HepG2 (cell line): ENCODE measurements at regions not wholly inside any gene's neighbourhood (a gene's known extent, or its start where the extent isn't known, plus 50 kb on each side); places are given as distances from the start of the nearest gene placed in this dataset.

Experiments
- ATAC-seq: fragments of 200-7000 bp; cut with Tn5 transposase; 3 replicates; pipeline ENCODE4 v1.9.1; 2020; ENCODE audit warnings: mild to moderate bottlenecking, moderate library complexity
- BruUV-seq: library from RNA; stranded (reverse); fragments of 400-500 nt; replicated peaks from 2 replicates; lab custom pipeline; 2021; lab: Mats Ljungman, UMichigan
- CTCF ChIA-PET: fragments of 300-600 bp; formaldehyde crosslinking; extraction: SDS; loops from one replicate; lab custom pipeline; 2021; ENCODE audit warnings: low total read pairs, inconsistent platforms, low intra/inter-chr PET ratio; lab: Yijun Ruan, JAX
- POLR2A ChIA-PET: fragments of 350-600 bp; sonication (Branson Sonifier 250); formaldehyde crosslinking; loops from one replicate; lab custom pipeline; 2020; ENCODE audit warnings: antibody characterized with exemption, inconsistent platforms; lab: Yijun Ruan, JAX
- DNase-seq: peaks from one replicate; pipeline ENCODE4 v3.0.0-alpha.2; 2015; ENCODE audit warnings: low spot score
- FAIRE-seq: peaks from 3 replicates; lab custom pipeline; 2011; peaks lifted over from hg19 to GRCh38; lab: Jason Lieb, UNC
- H2AFZ ChIP-seq: one replicate; pipeline ENCODE4 v1.6.1; 2011; ENCODE audit warnings: low read length, inconsistent platforms
- H3K27ac ChIP-seq: fragments of 300-600 bp; 3 replicates; pipeline ENCODE4 v1.8.0; 2011; ENCODE audit warnings: mixed run types, mild to moderate bottlenecking, mixed read lengths, low read length, inconsistent platforms; ENCODE audit not compliant: insufficient read depth; ENCODE audit errors: extremely low read length
- H3K27me3 ChIP-seq, 2 experiments: fragments of 200-600 bp in 1 of 2; 2 replicates in 1 of 2; 3 replicates in 1 of 2; pipeline versions ENCODE4 v1.6.0 to v1.8.0; 2011; ENCODE audit warnings: low read length in 2 of 2, mild to moderate bottlenecking in 2 of 2, moderate library complexity in 2 of 2, inconsistent platforms in 1 of 2; ENCODE audit not compliant: insufficient read depth in 2 of 2, control insufficient read depth in 1 of 2
- H3K36me3 ChIP-seq, 2 experiments: fragments of 200-600 bp in 1 of 2; replicated peaks in 1 of 2; 2 replicates in 1 of 2; 3 replicates in 1 of 2; pipeline versions ENCODE4 v1.5.1 to v1.8.0; 2011; ENCODE audit warnings: low read length in 2 of 2, inconsistent platforms in 1 of 2; ENCODE audit not compliant: insufficient read depth in 2 of 2, control insufficient read depth in 1 of 2
- H3K4me1 ChIP-seq: 2 replicates; pipeline ENCODE4 v1.5.1; 2012; ENCODE audit warnings: low read length, inconsistent platforms; ENCODE audit not compliant: insufficient read depth
- H3K4me2 ChIP-seq: 2 replicates; pipeline ENCODE4 v1.6.0; 2011; ENCODE audit warnings: low read depth, low read length, inconsistent platforms
- H3K4me3 ChIP-seq, 3 experiments: fragments of 200-600 bp in 1 of 3; sonication (generic), shearing (Covaris generic) in 1 of 3; replicated peaks in 1 of 3; 2 replicates each; pipeline ENCODE4 v1.5.1; 2011 to 2016; ENCODE audit warnings: low read length in 3 of 3, inconsistent platforms in 2 of 3, low read depth in 2 of 3, mild to moderate bottlenecking in 2 of 3, control low read depth in 1 of 3, mixed read lengths in 1 of 3; ENCODE audit not compliant: insufficient read depth in 1 of 3
- H3K79me2 ChIP-seq: one replicate; pipeline ENCODE4 v1.6.1; 2011; ENCODE audit warnings: low read length, inconsistent platforms; ENCODE audit not compliant: insufficient read depth
- H3K9ac ChIP-seq: 2 replicates; pipeline ENCODE4 v1.6.0; 2011; ENCODE audit warnings: mild to moderate bottlenecking, low read depth, low read length, inconsistent platforms; ENCODE audit not compliant: insufficient read depth
- H3K9me3 ChIP-seq: 2 replicates; pipeline ENCODE4 v1.5.1; 2012; ENCODE audit warnings: mild to moderate bottlenecking, low read length
- H4K20me1 ChIP-seq: 2 replicates; pipeline ENCODE4 v1.6.0; 2011; ENCODE audit warnings: inconsistent platforms, mild to moderate bottlenecking, low read length, moderate library complexity; ENCODE audit not compliant: insufficient read depth
- HOXA7 ChIP-seq: sonication (generic); formaldehyde crosslinking; IDR thresholded peaks from 2 replicates; pipeline ENCODE4 v1.8.1; 2022; ENCODE audit warnings: mild to moderate bottlenecking, missing genetic modification reagents, moderate library complexity
- IKZF1 ChIP-seq: fragments of 450-650 bp; IDR thresholded peaks from 2 replicates; pipeline ENCODE4 v1.7.1; 2016
- KDM5B ChIP-seq: sonication (generic); formaldehyde crosslinking; IDR thresholded peaks from 2 replicates; pipeline ENCODE4 v1.4.0; 2020; ENCODE audit warnings: missing genetic modification reagents, mild to moderate bottlenecking, borderline replicate concordance
- MLLT10 ChIP-seq: sonication (generic); formaldehyde crosslinking; IDR thresholded peaks from 2 replicates; pipeline ENCODE4 v1.4.0; 2020; ENCODE audit warnings: missing genetic modification reagents
- ZBTB1 ChIP-seq: sonication (generic); formaldehyde crosslinking; IDR thresholded peaks from 2 replicates; pipeline ENCODE4 v1.4.0; 2020; ENCODE audit warnings: missing genetic modification reagents, borderline replicate concordance
- ZNF549 ChIP-seq: sonication (generic); formaldehyde crosslinking; IDR thresholded peaks from 2 replicates; pipeline ENCODE4 v1.5.0; 2020; ENCODE audit warnings: missing genetic modification reagents
- ZNF556 ChIP-seq: sonication (generic); formaldehyde crosslinking; IDR thresholded peaks from 2 replicates; pipeline ENCODE4 v1.4.0; 2020; ENCODE audit warnings: mild to moderate bottlenecking, missing genetic modification reagents, borderline replicate concordance
- ZSCAN25 ChIP-seq: sonication (generic); formaldehyde crosslinking; IDR thresholded peaks from 2 replicates; pipeline ENCODE4 v1.8.0; 2022; ENCODE audit warnings: mild to moderate bottlenecking, missing genetic modification reagents
- WGBS: methylation state at CpG from one replicate; pipeline ENCODE4 v1.1.6; 2017; ENCODE audit warnings: low lambda C conversion rate; 5-methylcytosine and 5-hydroxymethylcytosine counted together
- in situ Hi-C: cut with HindIII; loops from 2 replicates; pipeline ENCODE4 v1.10.0; 2017; ENCODE audit warnings: low pct_unique_long_range_greater_than_20kb; ENCODE audit not compliant: extremely low pct_ligation_motif_present
- intact Hi-C: fragments of 100-400 bp; cut with micrococcal nuclease; formaldehyde crosslinking; loops from one replicate; pipeline ENCODE4 v1.10.0; 2022; ENCODE audit not compliant: unreplicated experiment
- TF ChIP-seq, protein P1 (sequence below): sonication (generic); formaldehyde crosslinking; IDR thresholded peaks from 2 replicates; pipeline ENCODE4 v1.9.0; 2021; ENCODE audit warnings: missing genetic modification reagents, borderline replicate concordance
- TF ChIP-seq, protein P2 (sequence below): sonication (generic); formaldehyde crosslinking; IDR thresholded peaks from 2 replicates; pipeline ENCODE4 v1.4.0; 2020; ENCODE audit warnings: mild to moderate bottlenecking, missing genetic modification reagents
- TF ChIP-seq, protein P3 (sequence below): sonication (generic); formaldehyde crosslinking; IDR thresholded peaks from 2 replicates; pipeline ENCODE4 v1.4.0; 2020; ENCODE audit warnings: missing genetic modification reagents, borderline replicate concordance
- TF ChIP-seq, protein P4 (sequence below): sonication (generic); formaldehyde crosslinking; IDR thresholded peaks from 2 replicates; pipeline ENCODE4 v1.9.0; 2021; ENCODE audit warnings: missing genetic modification reagents, mild to moderate bottlenecking, borderline replicate concordance

DNA sequence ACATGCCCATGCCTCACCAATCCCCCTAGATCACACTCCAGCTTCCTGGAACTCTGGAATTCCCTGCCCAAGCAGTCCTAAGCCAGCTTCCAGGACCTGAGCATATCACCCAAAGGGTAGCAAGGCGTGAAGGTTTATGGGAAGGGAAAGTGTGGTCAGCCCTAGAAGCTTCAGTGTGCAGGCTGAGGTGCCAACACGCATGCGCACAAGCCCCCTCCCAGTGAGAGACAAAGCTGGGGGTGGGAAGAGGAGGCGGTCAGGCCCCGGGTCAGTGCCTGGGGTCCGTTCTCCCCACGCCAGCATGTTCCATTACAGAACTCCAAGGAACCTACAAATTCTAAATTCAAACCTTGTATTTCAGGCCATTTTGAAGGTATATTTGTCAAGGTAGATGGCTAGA is 103.6 kb upstream of the C7orf33 start:
- H3K36me3 ChIP-seq = no peaks in the 10 kb centered on the region
- ChIA-PET POLR2A (no interaction called here), CTCF (no interaction called here)
- ATAC-seq (no peak), DNase-seq (no peak), FAIRE-seq (no peak)
- intact Hi-C loops (no loop called here), in situ Hi-C loops (loop anchor here (10.0 kb wide), 1 partner anchor 222 kb away; no protein-coding TSS in a partner anchor)
- peaks cover 2% of the 10 kb centered on the region in 2 experiments; a peak in 1 of 5 replicates for H3K27me3 ChIP-seq
- H3K4me3 ChIP-seq = no peak overlapping the region
- H2AFZ ChIP-seq = no peak overlapping the region
- H3K4me1 ChIP-seq = peaks cover 1% of the 10 kb centered on the region
- H3K9ac ChIP-seq = no peak overlapping the region
- TF ChIP-seq ZNF556 (CRISPR knock-in tag) (no peak), IKZF1 (no peak), ZBTB1 (CRISPR knock-in tag) (no peak), ZNF549 (CRISPR knock-in tag) (no peak), MLLT10 (CRISPR knock-in tag) (no peak), ZSCAN25 (CRISPR knock-in tag) (no peak), KDM5B (no peak), HOXA7 (no peak)
- TF ChIP-seq, protein P1, sequence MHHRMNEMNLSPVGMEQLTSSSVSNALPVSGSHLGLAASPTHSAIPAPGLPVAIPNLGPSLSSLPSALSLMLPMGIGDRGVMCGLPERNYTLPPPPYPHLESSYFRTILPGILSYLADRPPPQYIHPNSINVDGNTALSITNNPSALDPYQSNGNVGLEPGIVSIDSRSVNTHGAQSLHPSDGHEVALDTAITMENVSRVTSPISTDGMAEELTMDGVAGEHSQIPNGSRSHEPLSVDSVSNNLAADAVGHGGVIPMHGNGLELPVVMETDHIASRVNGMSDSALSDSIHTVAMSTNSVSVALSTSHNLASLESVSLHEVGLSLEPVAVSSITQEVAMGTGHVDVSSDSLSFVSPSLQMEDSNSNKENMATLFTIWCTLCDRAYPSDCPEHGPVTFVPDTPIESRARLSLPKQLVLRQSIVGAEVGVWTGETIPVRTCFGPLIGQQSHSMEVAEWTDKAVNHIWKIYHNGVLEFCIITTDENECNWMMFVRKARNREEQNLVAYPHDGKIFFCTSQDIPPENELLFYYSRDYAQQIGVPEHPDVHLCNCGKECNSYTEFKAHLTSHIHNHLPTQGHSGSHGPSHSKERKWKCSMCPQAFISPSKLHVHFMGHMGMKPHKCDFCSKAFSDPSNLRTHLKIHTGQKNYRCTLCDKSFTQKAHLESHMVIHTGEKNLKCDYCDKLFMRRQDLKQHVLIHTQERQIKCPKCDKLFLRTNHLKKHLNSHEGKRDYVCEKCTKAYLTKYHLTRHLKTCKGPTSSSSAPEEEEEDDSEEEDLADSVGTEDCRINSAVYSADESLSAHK (CRISPR knock-in tag) = no peak
- TF ChIP-seq, protein P2, sequence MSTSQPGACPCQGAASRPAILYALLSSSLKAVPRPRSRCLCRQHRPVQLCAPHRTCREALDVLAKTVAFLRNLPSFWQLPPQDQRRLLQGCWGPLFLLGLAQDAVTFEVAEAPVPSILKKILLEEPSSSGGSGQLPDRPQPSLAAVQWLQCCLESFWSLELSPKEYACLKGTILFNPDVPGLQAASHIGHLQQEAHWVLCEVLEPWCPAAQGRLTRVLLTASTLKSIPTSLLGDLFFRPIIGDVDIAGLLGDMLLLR (CRISPR knock-in tag) = no peak
- TF ChIP-seq, protein P3, sequence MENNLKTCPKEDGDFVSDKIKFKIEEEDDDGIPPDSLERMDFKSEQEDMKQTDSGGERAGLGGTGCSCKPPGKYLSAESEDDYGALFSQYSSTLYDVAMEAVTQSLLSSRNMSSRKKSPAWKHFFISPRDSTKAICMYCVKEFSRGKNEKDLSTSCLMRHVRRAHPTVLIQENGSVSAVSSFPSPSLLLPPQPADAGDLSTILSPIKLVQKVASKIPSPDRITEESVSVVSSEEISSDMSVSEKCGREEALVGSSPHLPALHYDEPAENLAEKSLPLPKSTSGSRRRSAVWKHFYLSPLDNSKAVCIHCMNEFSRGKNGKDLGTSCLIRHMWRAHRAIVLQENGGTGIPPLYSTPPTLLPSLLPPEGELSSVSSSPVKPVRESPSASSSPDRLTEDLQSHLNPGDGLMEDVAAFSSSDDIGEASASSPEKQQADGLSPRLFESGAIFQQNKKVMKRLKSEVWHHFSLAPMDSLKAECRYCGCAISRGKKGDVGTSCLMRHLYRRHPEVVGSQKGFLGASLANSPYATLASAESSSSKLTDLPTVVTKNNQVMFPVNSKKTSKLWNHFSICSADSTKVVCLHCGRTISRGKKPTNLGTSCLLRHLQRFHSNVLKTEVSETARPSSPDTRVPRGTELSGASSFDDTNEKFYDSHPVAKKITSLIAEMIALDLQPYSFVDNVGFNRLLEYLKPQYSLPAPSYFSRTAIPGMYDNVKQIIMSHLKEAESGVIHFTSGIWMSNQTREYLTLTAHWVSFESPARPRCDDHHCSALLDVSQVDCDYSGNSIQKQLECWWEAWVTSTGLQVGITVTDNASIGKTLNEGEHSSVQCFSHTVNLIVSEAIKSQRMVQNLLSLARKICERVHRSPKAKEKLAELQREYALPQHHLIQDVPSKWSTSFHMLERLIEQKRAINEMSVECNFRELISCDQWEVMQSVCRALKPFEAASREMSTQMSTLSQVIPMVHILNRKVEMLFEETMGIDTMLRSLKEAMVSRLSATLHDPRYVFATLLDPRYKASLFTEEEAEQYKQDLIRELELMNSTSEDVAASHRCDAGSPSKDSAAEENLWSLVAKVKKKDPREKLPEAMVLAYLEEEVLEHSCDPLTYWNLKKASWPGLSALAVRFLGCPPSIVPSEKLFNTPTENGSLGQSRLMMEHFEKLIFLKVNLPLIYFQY (CRISPR knock-in tag) = no peak
- TF ChIP-seq, protein P4, sequence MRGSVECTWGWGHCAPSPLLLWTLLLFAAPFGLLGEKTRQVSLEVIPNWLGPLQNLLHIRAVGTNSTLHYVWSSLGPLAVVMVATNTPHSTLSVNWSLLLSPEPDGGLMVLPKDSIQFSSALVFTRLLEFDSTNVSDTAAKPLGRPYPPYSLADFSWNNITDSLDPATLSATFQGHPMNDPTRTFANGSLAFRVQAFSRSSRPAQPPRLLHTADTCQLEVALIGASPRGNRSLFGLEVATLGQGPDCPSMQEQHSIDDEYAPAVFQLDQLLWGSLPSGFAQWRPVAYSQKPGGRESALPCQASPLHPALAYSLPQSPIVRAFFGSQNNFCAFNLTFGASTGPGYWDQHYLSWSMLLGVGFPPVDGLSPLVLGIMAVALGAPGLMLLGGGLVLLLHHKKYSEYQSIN (CRISPR knock-in tag) = no peak
- no peaks in the 10 kb centered on the region for H3K79me2 ChIP-seq
- 72% methylated on average over 7 of the region's 7 CpGs for WGBS
- H3K9me3 ChIP-seq = no peaks in the 10 kb centered on the region
- no peak overlapping the region for H3K4me2 ChIP-seq
- no peaks in the 10 kb centered on the region for H4K20me1 ChIP-seq
- BruUV-seq = no TSS peak
- no peak overlapping the region for H3K27ac ChIP-seq
